ENCODE measurements at regions not wholly inside any gene's neighbourhood (a gene's known extent, or its start where the extent isn't known, plus 50 kb on each side); places are given as distances from the start of the nearest gene placed in this dataset.

DNA sequence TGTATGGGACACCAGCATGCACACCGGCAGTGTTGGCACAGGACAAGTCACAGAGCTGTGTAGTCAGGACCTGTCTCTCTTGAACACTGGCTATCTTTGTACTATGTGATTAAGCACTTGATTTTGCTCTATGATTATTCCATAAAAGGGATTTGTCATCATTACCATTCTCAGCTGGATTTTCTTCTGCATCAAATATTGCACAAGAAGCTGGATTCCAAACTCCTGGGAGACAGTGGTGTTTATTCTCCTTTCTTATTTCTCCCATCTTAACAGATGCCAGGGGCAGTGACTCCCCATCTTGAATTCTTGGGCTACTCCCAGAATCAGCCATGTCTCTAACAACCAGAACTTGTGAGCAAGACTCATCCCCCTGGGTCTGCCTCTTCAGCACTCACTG lies 62.5 kb upstream of the GNAZ start:
- TF ChIP-seq, protein P1, sequence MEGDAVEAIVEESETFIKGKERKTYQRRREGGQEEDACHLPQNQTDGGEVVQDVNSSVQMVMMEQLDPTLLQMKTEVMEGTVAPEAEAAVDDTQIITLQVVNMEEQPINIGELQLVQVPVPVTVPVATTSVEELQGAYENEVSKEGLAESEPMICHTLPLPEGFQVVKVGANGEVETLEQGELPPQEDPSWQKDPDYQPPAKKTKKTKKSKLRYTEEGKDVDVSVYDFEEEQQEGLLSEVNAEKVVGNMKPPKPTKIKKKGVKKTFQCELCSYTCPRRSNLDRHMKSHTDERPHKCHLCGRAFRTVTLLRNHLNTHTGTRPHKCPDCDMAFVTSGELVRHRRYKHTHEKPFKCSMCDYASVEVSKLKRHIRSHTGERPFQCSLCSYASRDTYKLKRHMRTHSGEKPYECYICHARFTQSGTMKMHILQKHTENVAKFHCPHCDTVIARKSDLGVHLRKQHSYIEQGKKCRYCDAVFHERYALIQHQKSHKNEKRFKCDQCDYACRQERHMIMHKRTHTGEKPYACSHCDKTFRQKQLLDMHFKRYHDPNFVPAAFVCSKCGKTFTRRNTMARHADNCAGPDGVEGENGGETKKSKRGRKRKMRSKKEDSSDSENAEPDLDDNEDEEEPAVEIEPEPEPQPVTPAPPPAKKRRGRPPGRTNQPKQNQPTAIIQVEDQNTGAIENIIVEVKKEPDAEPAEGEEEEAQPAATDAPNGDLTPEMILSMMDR (IDR thresholded peaks at IDR 0.05): no peak
- no peak for TF ChIP-seq POLR2A (IDR thresholded peaks at IDR 0.05)
- TF ChIP-seq EP300 (IDR thresholded peaks at IDR 0.05): no peak
